ENCODE measurements at regions not wholly inside any gene's neighbourhood (a gene's known extent, or its start where the extent isn't known, plus 50 kb on each side); places are given as distances from the start of the nearest gene placed in this dataset.

GRCh38 chr3:194779729-194780224 lies 94.1 kb downstream of the FAM43A start:
- TF ChIP-seq CTCF (IDR thresholded peaks at IDR 0.05) (no peak), EZH2 (IDR thresholded peaks at IDR 0.05; ENCODE audit: borderline replicate concordance, insufficient read depth, low read depth, low read length, poor library complexity, severe bottlenecking) (no peak)

Measured in B cell (primary cell).